SU-DHL-6 (cell line): ENCODE measurements at regions not wholly inside any gene's neighbourhood (a gene's known extent, or its start where the extent isn't known, plus 50 kb on each side); places are given as distances from the start of the nearest gene placed in this dataset.

Experiments
- H2AFZ ChIP-seq: fragments of 200-600 bp; sonication (generic); 2 replicates; pipeline ENCODE4 v1.6.1; 2014; ENCODE audit warnings: low read depth, mild to moderate bottlenecking, moderate library complexity, mixed read lengths, antibody characterized with exemption, low read length; ENCODE audit not compliant: severe bottlenecking
- H3F3A ChIP-seq: fragments of 200-600 bp; shearing (Covaris generic); 2 replicates; pipeline ENCODE4 v1.6.0; 2016; ENCODE audit warnings: antibody characterized with exemption, mild to moderate bottlenecking; ENCODE audit not compliant: insufficient read depth
- H3K27ac ChIP-seq: fragments of 200-600 bp; sonication (generic); 2 replicates; pipeline ENCODE4 v1.5.1; 2016; ENCODE audit warnings: low read depth, mild to moderate bottlenecking, low read length, moderate library complexity, mixed read lengths
- H3K27me3 ChIP-seq: fragments of 200-600 bp; sonication (generic), shearing (Covaris generic); 2 replicates; pipeline ENCODE4 v1.6.0; 2014; ENCODE audit warnings: mild to moderate bottlenecking, low read length
- H3K36me3 ChIP-seq: fragments of 200-600 bp; sonication (generic); 2 replicates; pipeline ENCODE4 v1.6.1; 2014; ENCODE audit warnings: mild to moderate bottlenecking, low read length, mixed read lengths
- H3K4me2 ChIP-seq: fragments of 300-600, 200-600 bp; shearing (Covaris generic), sonication (generic); 2 replicates; pipeline ENCODE4 v1.6.0; 2014; ENCODE audit warnings: low read length, low read depth, mild to moderate bottlenecking; ENCODE audit not compliant: poor library complexity, severe bottlenecking
- H3K4me3 ChIP-seq: fragments of 200-600 bp; sonication (generic); 2 replicates; pipeline ENCODE4 v1.5.1; 2014; ENCODE audit warnings: antibody characterized with exemption, low read length, mild to moderate bottlenecking, mixed read lengths; ENCODE audit not compliant: insufficient read depth, poor library complexity, severe bottlenecking
- H3K79me2 ChIP-seq: fragments of 200-600 bp; sonication (generic); 2 replicates; pipeline ENCODE4 v1.6.1; 2014; ENCODE audit warnings: mild to moderate bottlenecking, low read length, moderate library complexity; ENCODE audit not compliant: insufficient read depth
- H3K9ac ChIP-seq: fragments of 200-600 bp; sonication (generic); 2 replicates; pipeline ENCODE4 v1.7.0; 2014; ENCODE audit warnings: mild to moderate bottlenecking, low read length
- H3K9me2 ChIP-seq: fragments of 200-600 bp; sonication (generic); replicated peaks from 2 replicates; pipeline ENCODE4 v1.6.1; 2014; ENCODE audit warnings: low read length; ENCODE audit not compliant: insufficient read depth
- H3K9me3 ChIP-seq: fragments of 200-600 bp; sonication (generic); 2 replicates; pipeline ENCODE4 v1.6.1; 2014; ENCODE audit warnings: low read length, mixed read lengths; ENCODE audit not compliant: insufficient read depth
- H4K20me1 ChIP-seq: fragments of 200-600 bp; sonication (generic); 2 replicates; pipeline ENCODE4 v1.6.1; 2014; ENCODE audit warnings: low read depth, mild to moderate bottlenecking, antibody characterized with exemption, low read length, moderate library complexity, mixed read lengths
- EZH2phosphoT487 ChIP-seq: fragments of 200-600 bp; sonication (generic), shearing (Covaris generic); conservative IDR thresholded peaks from 2 replicates; pipeline ENCODE4 v1.6.1; 2018; ENCODE audit warnings: mild to moderate bottlenecking, antibody characterized with exemption, low read length, moderate library complexity, mixed read lengths
- TF ChIP-seq, protein P1 (sequence below): fragments of 200-600 bp; sonication (generic); IDR thresholded peaks from one replicate; pipeline ENCODE4 v1.5.1; 2017; ENCODE audit warnings: antibody characterized with exemption, mild to moderate bottlenecking, low read length, moderate library complexity; ENCODE audit not compliant: insufficient read depth, poor library complexity, severe bottlenecking

DNA sequence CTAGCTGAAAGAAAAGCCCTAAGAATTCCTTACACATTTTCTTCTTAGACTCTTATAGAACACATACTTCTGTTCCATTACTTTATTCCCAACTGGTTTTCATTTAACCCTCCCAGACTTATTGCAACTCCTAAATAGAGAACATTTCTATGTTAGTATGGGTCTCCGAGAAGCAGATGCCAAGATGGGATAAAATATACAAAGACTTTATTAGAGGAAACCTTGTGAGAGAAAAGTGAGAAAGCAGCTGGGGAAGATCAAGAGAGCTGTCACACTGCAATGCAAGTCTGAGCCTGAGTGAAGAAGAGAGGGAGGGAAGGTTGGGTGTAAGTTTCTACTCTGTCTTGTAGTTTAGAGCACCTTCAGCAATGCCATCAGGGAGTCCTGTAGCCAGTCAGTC lies 979.3 kb downstream of the IGSF11 start:
- no peak overlapping the region for H2AFZ ChIP-seq
- H3K9me3 ChIP-seq: no peaks in the 10 kb centered on the region
- no peak for TF ChIP-seq EZH2phosphoT487
- TF ChIP-seq, protein P1, sequence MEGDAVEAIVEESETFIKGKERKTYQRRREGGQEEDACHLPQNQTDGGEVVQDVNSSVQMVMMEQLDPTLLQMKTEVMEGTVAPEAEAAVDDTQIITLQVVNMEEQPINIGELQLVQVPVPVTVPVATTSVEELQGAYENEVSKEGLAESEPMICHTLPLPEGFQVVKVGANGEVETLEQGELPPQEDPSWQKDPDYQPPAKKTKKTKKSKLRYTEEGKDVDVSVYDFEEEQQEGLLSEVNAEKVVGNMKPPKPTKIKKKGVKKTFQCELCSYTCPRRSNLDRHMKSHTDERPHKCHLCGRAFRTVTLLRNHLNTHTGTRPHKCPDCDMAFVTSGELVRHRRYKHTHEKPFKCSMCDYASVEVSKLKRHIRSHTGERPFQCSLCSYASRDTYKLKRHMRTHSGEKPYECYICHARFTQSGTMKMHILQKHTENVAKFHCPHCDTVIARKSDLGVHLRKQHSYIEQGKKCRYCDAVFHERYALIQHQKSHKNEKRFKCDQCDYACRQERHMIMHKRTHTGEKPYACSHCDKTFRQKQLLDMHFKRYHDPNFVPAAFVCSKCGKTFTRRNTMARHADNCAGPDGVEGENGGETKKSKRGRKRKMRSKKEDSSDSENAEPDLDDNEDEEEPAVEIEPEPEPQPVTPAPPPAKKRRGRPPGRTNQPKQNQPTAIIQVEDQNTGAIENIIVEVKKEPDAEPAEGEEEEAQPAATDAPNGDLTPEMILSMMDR: no peak
- no peaks in the 10 kb centered on the region for H3F3A ChIP-seq
- H3K9me2 ChIP-seq: no peaks in the 10 kb centered on the region
- H3K9ac ChIP-seq: no peak overlapping the region
- H3K36me3 ChIP-seq: no peaks in the 10 kb centered on the region
- no peaks in the 10 kb centered on the region for H4K20me1 ChIP-seq
- H3K27me3 ChIP-seq: no peaks in the 10 kb centered on the region
- H3K27ac ChIP-seq: no peak overlapping the region
- no peak overlapping the region for H3K4me3 ChIP-seq
- no peaks in the 10 kb centered on the region for H3K79me2 ChIP-seq
- H3K4me2 ChIP-seq: no peak overlapping the region

DNA sequence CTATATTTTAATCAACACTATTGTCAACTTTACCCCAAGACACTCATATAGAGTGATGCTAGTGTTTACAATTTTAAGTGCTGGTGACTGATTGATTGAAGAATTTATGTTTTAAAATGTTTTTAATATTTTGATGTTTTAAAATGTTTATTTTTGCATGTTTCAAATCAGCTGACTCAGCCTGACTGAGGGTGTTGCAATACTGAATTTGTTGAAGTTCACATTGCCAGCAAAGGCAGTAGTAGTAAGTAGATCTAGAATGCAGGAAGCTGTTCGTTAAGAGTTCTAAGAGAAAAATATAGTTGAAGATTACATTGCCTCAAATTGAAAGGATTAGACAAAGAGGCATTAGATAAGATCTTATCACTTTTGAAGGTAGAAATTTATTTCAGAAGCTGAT lies 977.6 kb downstream of the IGSF11 start:
- H4K20me1 ChIP-seq: no peaks in the 10 kb centered on the region
- H3K27me3 ChIP-seq: no peaks in the 10 kb centered on the region
- no peaks in the 10 kb centered on the region for H3K9me3 ChIP-seq
- no peak overlapping the region for H3K4me3 ChIP-seq
- no peak overlapping the region for H3K27ac ChIP-seq
- H3F3A ChIP-seq: no peaks in the 10 kb centered on the region
- no peak overlapping the region for H2AFZ ChIP-seq
- H3K9ac ChIP-seq: no peak overlapping the region
- TF ChIP-seq EZH2phosphoT487: no peak
- TF ChIP-seq, protein P1: no peak
- no peaks in the 10 kb centered on the region for H3K36me3 ChIP-seq
- H3K4me2 ChIP-seq: no peak overlapping the region
- no peaks in the 10 kb centered on the region for H3K79me2 ChIP-seq
- H3K9me2 ChIP-seq: no peaks in the 10 kb centered on the region

DNA sequence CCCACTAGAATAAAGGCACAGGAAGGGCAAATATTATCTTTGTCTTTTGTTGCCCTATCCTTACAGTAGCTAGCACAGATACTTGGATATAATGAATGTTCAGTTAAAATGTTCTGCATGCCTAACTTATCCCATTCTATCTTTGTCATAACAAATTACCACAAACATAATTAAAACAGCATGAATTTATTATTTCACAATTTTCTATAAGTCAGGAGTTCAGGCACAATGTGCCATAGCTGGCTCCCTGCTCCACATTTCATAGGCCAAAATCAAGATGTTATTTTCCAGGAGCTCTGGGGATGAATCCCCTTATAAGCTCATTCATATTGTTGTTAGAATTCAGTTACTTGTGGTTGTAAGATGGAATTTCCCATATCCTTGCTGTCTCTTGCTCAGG lies 975.5 kb downstream of the IGSF11 start:
- Histone ChIP-seq H3K27me3 (no peaks in the 10 kb centered on the region), H3K79me2 (no peaks in the 10 kb centered on the region), H3K9ac (no peak overlapping the region), H3F3A (no peaks in the 10 kb centered on the region), H2AFZ (no peak overlapping the region), H3K36me3 (no peaks in the 10 kb centered on the region), H3K27ac (no peak overlapping the region), H3K4me2 (no peak overlapping the region), H4K20me1 (no peaks in the 10 kb centered on the region), H3K4me3 (no peak overlapping the region), H3K9me3 (no peaks in the 10 kb centered on the region), H3K9me2 (no peaks in the 10 kb centered on the region)
- TF ChIP-seq EZH2phosphoT487: no peak
- TF ChIP-seq, protein P1: no peak

DNA sequence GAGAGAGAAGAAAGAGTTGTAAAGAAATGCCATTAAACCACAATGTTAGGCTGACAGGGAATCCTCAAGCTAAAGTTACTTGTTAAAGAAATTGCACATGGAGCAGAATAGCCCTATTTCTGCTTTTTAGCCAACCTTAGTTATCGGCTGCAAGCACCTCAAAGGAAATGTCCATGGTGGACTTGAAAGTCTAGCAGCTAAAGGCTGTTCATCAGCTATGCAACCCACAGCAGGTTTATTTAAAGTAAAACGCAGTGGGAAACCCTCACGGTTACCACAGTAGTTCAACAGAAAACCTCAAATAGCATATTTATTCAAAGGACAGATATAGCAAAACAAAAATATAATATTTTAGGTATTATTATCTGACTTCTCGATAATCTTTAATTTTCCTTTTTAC lies 967.2 kb downstream of the IGSF11 start:
- Histone ChIP-seq H3K36me3 (no peaks in the 10 kb centered on the region), H3K9me3 (no peaks in the 10 kb centered on the region), H3K9me2 (no peaks in the 10 kb centered on the region), H3K79me2 (no peaks in the 10 kb centered on the region), H3K9ac (no peak overlapping the region), H2AFZ (no peak overlapping the region), H3K4me3 (no peak overlapping the region), H3F3A (no peaks in the 10 kb centered on the region), H3K27ac (no peak overlapping the region), H4K20me1 (no peaks in the 10 kb centered on the region), H3K4me2 (no peak overlapping the region), H3K27me3 (no peaks in the 10 kb centered on the region)
- TF ChIP-seq, protein P1: no peak
- TF ChIP-seq EZH2phosphoT487: no peak
